ENCODE measurements at regions not wholly inside any gene's neighbourhood (a gene's known extent, or its start where the extent isn't known, plus 50 kb on each side); places are given as distances from the start of the nearest gene placed in this dataset.

GRCh38 chr9:107705521-107705920 is 216.0 kb upstream of the KLF4 start:
- TF ChIP-seq POLR2A (IDR thresholded peaks at IDR 0.05; ENCODE audit: low read length) (no peak), GATA1 (IDR thresholded peaks at IDR 0.05; ENCODE audit: low read depth, low read length) (no peak)

Measured in erythroblast (primary cell).